Lung (tissue), 11 donors: ENCODE measurements at regions not wholly inside any gene's neighbourhood (a gene's known extent, or its start where the extent isn't known, plus 50 kb on each side); places are given as distances from the start of the nearest gene placed in this dataset.

Experiments
- ATAC-seq: fragments of 200-7000 bp; cut with Tn5 transposase; one replicate; pipeline ENCODE4 v1.9.1; 2020; ENCODE audit warnings: moderate number of reproducible peaks; ENCODE audit not compliant: insufficient read depth, low FRiP score
- DNase-seq, 3 donors: peaks; one replicate each; pipeline ENCODE4 v3.0.0-alpha.2; 2013 to 2017
- H3K27ac ChIP-seq, 2 donors: one replicate each; pipeline ENCODE4 v1.5.1; 2013; ENCODE audit warnings: mild to moderate bottlenecking in 2 of 2, moderate library complexity in 2 of 2, control low read depth in 1 of 2, inconsistent platforms in 1 of 2, low read depth in 1 of 2, low read length in 1 of 2
- H3K27me3 ChIP-seq, 3 donors: one replicate each; pipeline ENCODE4 v1.5.1; 2013; ENCODE audit warnings: low read length in 2 of 3; ENCODE audit not compliant: control insufficient read depth in 3 of 3, insufficient read depth in 3 of 3
- H3K36me3 ChIP-seq, 4 donors: one replicate each; pipeline ENCODE4 v1.5.1; 2013; ENCODE audit warnings: low read length in 4 of 4, mild to moderate bottlenecking in 1 of 4, moderate library complexity in 1 of 4; ENCODE audit not compliant: control insufficient read depth in 4 of 4, insufficient read depth in 4 of 4
- H3K4me1 ChIP-seq, 5 donors: one replicate each; pipeline ENCODE4 v1.5.1; 2013; ENCODE audit warnings: low read length in 5 of 5, mild to moderate bottlenecking in 2 of 5, moderate library complexity in 1 of 5; ENCODE audit not compliant: control insufficient read depth in 5 of 5, insufficient read depth in 5 of 5
- H3K4me3 ChIP-seq: one replicate; pipeline ENCODE4 v1.5.1; 2013; ENCODE audit warnings: mild to moderate bottlenecking, control low read depth, moderate library complexity
- H3K9ac ChIP-seq, 2 donors: one replicate each; pipeline ENCODE4 v1.5.1; 2013; ENCODE audit warnings: low read length in 2 of 2, control low read depth in 1 of 2; ENCODE audit not compliant: insufficient read depth in 1 of 2
- H3K9me3 ChIP-seq, 4 donors: one replicate each; pipeline ENCODE4 v1.5.1; 2013; ENCODE audit warnings: low read length in 3 of 4, mild to moderate bottlenecking in 1 of 4, moderate library complexity in 1 of 4; ENCODE audit not compliant: control insufficient read depth in 4 of 4, insufficient read depth in 3 of 4
- WGBS, 2 donors: extraction: QIAGEN DNeasy Blood & Tissue Kit; methylation state at CpG; one replicate each; pipeline ENCODE4 v1.1.7; 2013; 5-methylcytosine and 5-hydroxymethylcytosine counted together
- TF ChIP-seq, protein P1 (sequence below): IDR thresholded peaks from 2 replicates; pipeline ENCODE4 v1.5.1; 2012; ENCODE audit warnings: mild to moderate bottlenecking; ENCODE audit errors: control extremely low read depth, extremely low read depth
- donor health status: control.
- donor health status: control.
- donor health status: Bipolar disorder and iron deficiency.
- donor health status: healthy.
- donor health status: DM: yes; HTN: yes; CAD: no.

DNA sequence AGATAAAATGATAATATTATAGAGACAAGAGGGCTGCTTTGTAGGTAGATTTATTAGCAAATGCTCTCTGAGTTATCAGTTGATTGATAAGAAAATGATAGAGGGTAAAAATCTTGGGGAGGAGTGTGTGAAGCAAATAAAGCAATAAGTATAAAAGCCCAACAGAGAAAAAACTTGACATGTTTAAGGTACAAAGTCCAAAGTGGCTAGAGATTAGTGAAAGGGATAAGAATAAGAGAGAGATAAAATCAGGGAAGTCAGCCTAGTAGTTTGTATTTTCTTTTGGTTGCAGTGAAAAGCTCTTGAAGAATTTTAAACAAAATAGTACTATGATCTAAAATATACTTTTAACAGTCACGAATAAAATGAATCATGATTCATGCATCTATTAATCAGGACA lies 246.2 kb upstream of the LRIG3 start:
- Histone ChIP-seq H3K9ac (no peak overlapping the region), H3K27ac (no peak overlapping the region), H3K36me3 (no peaks in the 10 kb centered on the region), H3K9me3 (no peaks in the 10 kb centered on the region), H3K4me1 (no peaks in the 10 kb centered on the region), H3K27me3 (peaks cover 0 to 2% (median 0%) of the 10 kb centered on the region in 3 donors), H3K4me3 (no peak overlapping the region)
- no peak for ATAC-seq
- 31 to 35% methylated on average over 1 of the region's 1 CpG for WGBS, 2 donors
- TF ChIP-seq, protein P1, sequence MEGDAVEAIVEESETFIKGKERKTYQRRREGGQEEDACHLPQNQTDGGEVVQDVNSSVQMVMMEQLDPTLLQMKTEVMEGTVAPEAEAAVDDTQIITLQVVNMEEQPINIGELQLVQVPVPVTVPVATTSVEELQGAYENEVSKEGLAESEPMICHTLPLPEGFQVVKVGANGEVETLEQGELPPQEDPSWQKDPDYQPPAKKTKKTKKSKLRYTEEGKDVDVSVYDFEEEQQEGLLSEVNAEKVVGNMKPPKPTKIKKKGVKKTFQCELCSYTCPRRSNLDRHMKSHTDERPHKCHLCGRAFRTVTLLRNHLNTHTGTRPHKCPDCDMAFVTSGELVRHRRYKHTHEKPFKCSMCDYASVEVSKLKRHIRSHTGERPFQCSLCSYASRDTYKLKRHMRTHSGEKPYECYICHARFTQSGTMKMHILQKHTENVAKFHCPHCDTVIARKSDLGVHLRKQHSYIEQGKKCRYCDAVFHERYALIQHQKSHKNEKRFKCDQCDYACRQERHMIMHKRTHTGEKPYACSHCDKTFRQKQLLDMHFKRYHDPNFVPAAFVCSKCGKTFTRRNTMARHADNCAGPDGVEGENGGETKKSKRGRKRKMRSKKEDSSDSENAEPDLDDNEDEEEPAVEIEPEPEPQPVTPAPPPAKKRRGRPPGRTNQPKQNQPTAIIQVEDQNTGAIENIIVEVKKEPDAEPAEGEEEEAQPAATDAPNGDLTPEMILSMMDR = no peak
- DNase-seq = no peak

DNA sequence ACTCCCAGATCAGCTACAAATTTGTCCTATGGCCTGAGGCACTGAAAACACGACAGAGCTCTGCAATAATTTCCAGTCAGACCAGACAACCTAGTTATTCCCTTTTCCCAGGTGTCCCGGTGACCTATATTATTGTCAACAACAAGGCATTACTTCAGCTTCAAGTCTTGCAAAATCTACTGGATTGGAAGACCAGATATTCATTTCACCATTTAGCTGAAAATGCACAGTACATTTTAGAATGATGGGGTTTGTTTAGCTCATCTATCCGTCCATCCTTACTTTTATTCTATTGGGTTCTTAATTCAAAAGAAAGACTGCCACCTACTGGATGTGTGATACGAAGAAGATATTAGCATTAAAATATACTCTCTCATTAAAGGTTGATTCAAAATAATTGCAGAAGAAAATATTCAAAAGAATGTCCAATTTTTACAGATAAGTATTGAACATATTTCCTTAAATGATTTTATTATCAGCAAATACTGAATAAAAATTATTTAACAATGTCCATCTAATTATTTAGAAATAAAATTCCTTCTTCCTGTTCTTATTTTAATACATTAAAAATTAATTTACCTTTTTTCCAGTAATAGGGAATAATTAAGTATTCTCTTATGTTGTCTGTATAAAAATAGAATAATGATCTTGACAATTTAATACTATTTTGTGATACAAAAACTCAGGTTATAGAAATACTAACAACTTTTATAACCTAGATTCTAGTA lies 244.9 kb upstream of the LRIG3 start:
- no peak overlapping the region for H3K9ac ChIP-seq
- no peaks in the 10 kb centered on the region for H3K36me3 ChIP-seq
- DNase-seq (peak in 2 of 3 donors; percentile 53 to 55), ATAC-seq (no peak)
- no peaks in the 10 kb centered on the region for H3K9me3 ChIP-seq
- H3K27me3 ChIP-seq = peaks cover 0 to 2% (median 0%) of the 10 kb centered on the region in 3 donors
- no peak overlapping the region for H3K27ac ChIP-seq
- 28 to 39% methylated on average over 4 of the region's 4 CpGs for WGBS, 2 donors
- TF ChIP-seq, protein P1 = no peak
- no peaks in the 10 kb centered on the region for H3K4me1 ChIP-seq
- no peak overlapping the region for H3K4me3 ChIP-seq

DNA sequence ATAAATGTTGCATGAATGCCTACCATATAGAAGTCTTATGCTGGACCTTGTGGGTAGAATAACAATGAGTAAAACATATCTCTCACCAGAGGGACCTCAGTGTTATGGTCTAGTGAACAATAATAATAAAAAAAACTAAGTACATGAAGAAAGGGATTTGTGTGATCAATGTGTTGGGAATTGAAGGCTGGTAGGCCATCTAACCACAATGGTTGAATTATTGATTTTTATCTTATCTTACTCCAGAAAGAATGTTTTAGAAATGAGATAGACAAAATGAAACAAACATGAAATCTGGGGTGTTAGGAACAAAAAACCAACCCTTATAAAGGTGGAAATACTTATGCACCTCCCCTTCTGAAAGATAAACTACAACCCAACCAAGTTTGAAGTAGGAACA lies 243.9 kb upstream of the LRIG3 start:
- Histone ChIP-seq H3K27me3 (peaks cover 0 to 2% (median 0%) of the 10 kb centered on the region in 3 donors), H3K4me1 (no peaks in the 10 kb centered on the region), H3K36me3 (no peaks in the 10 kb centered on the region), H3K27ac (no peak overlapping the region), H3K9ac (no peak overlapping the region), H3K9me3 (no peaks in the 10 kb centered on the region), H3K4me3 (no peak overlapping the region)
- ATAC-seq (no peak), DNase-seq (no peak)
- TF ChIP-seq, protein P1 = no peak

DNA sequence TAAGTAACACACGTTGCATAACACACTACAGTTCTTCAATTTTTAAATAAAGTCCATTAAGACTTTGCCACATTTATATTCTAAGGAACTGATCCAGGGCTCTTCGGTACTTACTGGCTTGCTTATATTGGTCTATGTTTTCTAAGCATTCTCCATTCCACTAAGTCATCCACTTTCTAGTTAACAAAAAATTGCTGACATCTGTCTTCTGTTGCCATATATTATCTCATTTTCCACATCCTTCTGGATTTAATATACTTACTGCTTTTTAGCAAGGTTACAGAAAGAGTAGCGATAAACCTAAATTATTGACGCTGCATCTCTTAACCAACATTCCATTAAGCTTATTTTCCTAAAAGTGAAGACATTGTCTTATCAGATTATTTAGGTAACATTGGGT lies 238.4 kb upstream of the LRIG3 start:
- Histone ChIP-seq H3K4me3 (no peak overlapping the region), H3K36me3 (no peaks in the 10 kb centered on the region), H3K9me3 (peaks cover 0 to 2% (median 0%) of the 10 kb centered on the region in 4 donors), H3K9ac (no peak overlapping the region), H3K4me1 (no peaks in the 10 kb centered on the region), H3K27ac (no peak overlapping the region), H3K27me3 (peaks cover 0 to 2% (median 0%) of the 10 kb centered on the region in 3 donors)
- TF ChIP-seq, protein P1 = no peak
- ATAC-seq (no peak), DNase-seq (no peak)
- WGBS, 2 donors = 80 to 95% methylated on average over 4 of the region's 4 CpGs
